OCI-LY1 (cell line): ENCODE measurements at regions not wholly inside any gene's neighbourhood (a gene's known extent, or its start where the extent isn't known, plus 50 kb on each side); places are given as distances from the start of the nearest gene placed in this dataset.

ENCODE experiments used
- H2AFZ ChIP-seq: fragments of 200-600 bp; sonication (generic), shearing (Covaris generic); 2 replicates; pipeline ENCODE4 v1.6.0; 2014; ENCODE audit warnings: antibody characterized with exemption, mild to moderate bottlenecking, low read length
- H3F3A ChIP-seq: fragments of 200-600 bp; sonication (generic), shearing (Covaris generic); 2 replicates; pipeline ENCODE4 v1.6.0; 2014; ENCODE audit warnings: mild to moderate bottlenecking, antibody characterized with exemption, low read length, moderate library complexity; ENCODE audit not compliant: insufficient read depth
- H3K27ac ChIP-seq: fragments of 200-600 bp; sonication (generic); 2 replicates; pipeline ENCODE4 v1.5.1; 2014; ENCODE audit warnings: low read length, mixed run types, mild to moderate bottlenecking, low read depth; ENCODE audit not compliant: poor library complexity, severe bottlenecking
- H3K27me3 ChIP-seq: fragments of 200-600 bp; sonication (generic); 2 replicates; pipeline ENCODE4 v1.6.0; 2014; ENCODE audit warnings: antibody characterized with exemption, mild to moderate bottlenecking, low read length, moderate library complexity; ENCODE audit not compliant: insufficient read depth
- H3K36me3 ChIP-seq: fragments of 200-600 bp; sonication (generic); 2 replicates; pipeline ENCODE4 v1.6.1; 2014; ENCODE audit warnings: mild to moderate bottlenecking, antibody characterized with exemption, low read length, moderate library complexity, mixed read lengths; ENCODE audit not compliant: insufficient read depth
- H3K4me1 ChIP-seq: fragments of 200-600 bp; sonication (generic); 2 replicates; pipeline ENCODE4 v1.5.1; 2014; ENCODE audit warnings: mild to moderate bottlenecking, low read length, moderate library complexity; ENCODE audit not compliant: insufficient read depth, severe bottlenecking
- H3K4me2 ChIP-seq: fragments of 200-600 bp; sonication (generic), shearing (Covaris generic); 2 replicates; pipeline ENCODE4 v1.6.1; 2014; ENCODE audit warnings: low read length
- H3K4me3 ChIP-seq: fragments of 200-600 bp; sonication (generic); 2 replicates; pipeline ENCODE4 v1.5.1; 2014; ENCODE audit warnings: low read length, low read depth, mild to moderate bottlenecking, mixed read lengths; ENCODE audit not compliant: poor library complexity, severe bottlenecking
- H3K79me2 ChIP-seq: fragments of 200-600 bp; shearing (Covaris generic); 2 replicates; pipeline ENCODE4 v1.6.1; 2016; ENCODE audit warnings: mixed run types, low read length, mixed read lengths; ENCODE audit not compliant: insufficient read depth
- H3K9ac ChIP-seq: fragments of 200-600 bp; sonication (generic), shearing (Covaris generic); 2 replicates; pipeline ENCODE4 v1.6.1; 2014; ENCODE audit warnings: mild to moderate bottlenecking, low read length, mixed read lengths
- H3K9me2 ChIP-seq: fragments of 200-600 bp; sonication (generic), shearing (Covaris generic); 2 replicates; pipeline ENCODE4 v1.6.1; 2014; ENCODE audit warnings: low read depth, mild to moderate bottlenecking, low read length, mixed read lengths
- H3K9me3 ChIP-seq: fragments of 200-600 bp; shearing (Covaris generic); 2 replicates; pipeline ENCODE4 v1.6.1; 2014; ENCODE audit warnings: low read length, mixed read lengths
- H4K20me1 ChIP-seq: fragments of 200-600 bp; sonication (generic), shearing (Covaris generic); 2 replicates; pipeline ENCODE4 v1.6.0; 2016; ENCODE audit warnings: mild to moderate bottlenecking, low read length; ENCODE audit not compliant: insufficient read depth
- EZH2 ChIP-seq: fragments of 200-600 bp; sonication (generic), shearing (Covaris generic); IDR thresholded peaks from 2 replicates; pipeline ENCODE4 v1.8.0; 2017; ENCODE audit warnings: borderline replicate concordance, mixed run types, mild to moderate bottlenecking, antibody characterized with exemption, low read length, moderate library complexity, mixed read lengths
- TF ChIP-seq, protein P1 (sequence below): fragments of 200-600 bp; sonication (generic), shearing (Covaris generic); IDR thresholded peaks from 2 replicates; pipeline ENCODE4 v1.5.1; 2017; ENCODE audit warnings: mild to moderate bottlenecking, antibody characterized with exemption, low read length, moderate library complexity, mixed read lengths

- Histone ChIP-seq H3F3A (no peaks in the 10 kb centered on the region), H3K4me3 (no peak overlapping the region), H3K36me3 (no peaks in the 10 kb centered on the region), H3K9ac (no peak overlapping the region), H3K9me2 (no peaks in the 10 kb centered on the region), H4K20me1 (no peaks in the 10 kb centered on the region), H3K4me1 (no peaks in the 10 kb centered on the region), H3K9me3 (no peaks in the 10 kb centered on the region), H3K27ac (no peak overlapping the region), H3K79me2 (no peaks in the 10 kb centered on the region), H3K27me3 (no peaks in the 10 kb centered on the region), H3K4me2 (no peak overlapping the region), H2AFZ (no peak overlapping the region)
- TF ChIP-seq, protein P1, sequence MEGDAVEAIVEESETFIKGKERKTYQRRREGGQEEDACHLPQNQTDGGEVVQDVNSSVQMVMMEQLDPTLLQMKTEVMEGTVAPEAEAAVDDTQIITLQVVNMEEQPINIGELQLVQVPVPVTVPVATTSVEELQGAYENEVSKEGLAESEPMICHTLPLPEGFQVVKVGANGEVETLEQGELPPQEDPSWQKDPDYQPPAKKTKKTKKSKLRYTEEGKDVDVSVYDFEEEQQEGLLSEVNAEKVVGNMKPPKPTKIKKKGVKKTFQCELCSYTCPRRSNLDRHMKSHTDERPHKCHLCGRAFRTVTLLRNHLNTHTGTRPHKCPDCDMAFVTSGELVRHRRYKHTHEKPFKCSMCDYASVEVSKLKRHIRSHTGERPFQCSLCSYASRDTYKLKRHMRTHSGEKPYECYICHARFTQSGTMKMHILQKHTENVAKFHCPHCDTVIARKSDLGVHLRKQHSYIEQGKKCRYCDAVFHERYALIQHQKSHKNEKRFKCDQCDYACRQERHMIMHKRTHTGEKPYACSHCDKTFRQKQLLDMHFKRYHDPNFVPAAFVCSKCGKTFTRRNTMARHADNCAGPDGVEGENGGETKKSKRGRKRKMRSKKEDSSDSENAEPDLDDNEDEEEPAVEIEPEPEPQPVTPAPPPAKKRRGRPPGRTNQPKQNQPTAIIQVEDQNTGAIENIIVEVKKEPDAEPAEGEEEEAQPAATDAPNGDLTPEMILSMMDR, result no peak
- no peak for TF ChIP-seq EZH2
Measured at GRCh38 chr22:49239264-49240015, 588.2 kb downstream of the BRD1 start.

DNA sequence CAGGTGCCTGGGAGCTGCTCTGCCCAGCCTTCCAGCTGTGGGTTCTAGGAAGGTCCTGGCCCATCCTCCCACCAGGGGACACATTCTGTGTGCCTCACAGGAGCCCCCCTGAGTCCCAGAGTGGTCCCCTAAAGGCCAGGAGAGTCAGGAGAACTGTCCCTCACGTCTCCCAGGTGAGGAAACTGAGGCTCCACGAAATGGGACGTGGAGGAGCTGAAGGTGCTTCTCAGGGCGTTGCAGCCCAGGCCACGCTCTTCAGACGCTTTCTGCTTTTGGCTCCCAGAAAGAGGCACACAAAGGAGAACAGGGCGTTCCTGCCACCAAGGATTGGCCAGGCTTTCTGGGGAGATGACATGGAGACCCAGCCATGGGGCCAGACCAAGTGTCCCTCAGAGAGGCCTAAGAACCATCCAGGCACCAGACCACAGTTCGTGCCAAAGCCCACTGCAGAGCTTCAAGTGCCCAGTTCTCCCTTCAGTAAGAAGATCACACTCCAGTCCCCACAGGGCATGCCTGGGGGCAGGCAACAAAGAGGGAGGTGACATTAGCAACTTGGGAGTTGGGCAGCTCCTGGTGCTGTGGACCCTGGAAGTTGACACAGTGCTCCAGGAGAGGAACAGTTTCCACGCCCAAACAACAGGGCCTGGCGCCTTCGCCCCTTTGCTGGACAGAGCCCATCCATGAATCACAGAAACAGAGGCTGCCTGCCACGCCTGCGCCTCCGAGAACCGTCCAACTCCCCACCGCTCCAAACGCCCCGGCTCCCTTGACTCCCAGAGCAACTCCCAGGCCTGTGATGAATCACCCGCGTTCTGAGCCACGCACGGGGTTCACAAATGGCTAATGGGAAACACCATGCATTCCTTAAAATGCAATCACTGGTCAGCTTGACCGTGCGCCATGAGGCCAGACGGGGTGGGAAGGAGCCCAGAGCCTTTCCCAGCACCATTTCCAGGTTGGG, 589.2 kb downstream of the BRD1 start:
- Histone ChIP-seq H4K20me1 (no peaks in the 10 kb centered on the region), H3K9me3 (no peaks in the 10 kb centered on the region), H2AFZ (no peak overlapping the region), H3K9ac (no peak overlapping the region), H3K4me2 (no peak overlapping the region), H3K4me3 (no peak overlapping the region), H3K27me3 (no peaks in the 10 kb centered on the region), H3F3A (no peaks in the 10 kb centered on the region), H3K27ac (no peak overlapping the region), H3K79me2 (no peaks in the 10 kb centered on the region), H3K9me2 (no peaks in the 10 kb centered on the region), H3K4me1 (no peaks in the 10 kb centered on the region), H3K36me3 (no peaks in the 10 kb centered on the region)
- TF ChIP-seq, protein P1, result no peak
- TF ChIP-seq EZH2, result no peak

DNA sequence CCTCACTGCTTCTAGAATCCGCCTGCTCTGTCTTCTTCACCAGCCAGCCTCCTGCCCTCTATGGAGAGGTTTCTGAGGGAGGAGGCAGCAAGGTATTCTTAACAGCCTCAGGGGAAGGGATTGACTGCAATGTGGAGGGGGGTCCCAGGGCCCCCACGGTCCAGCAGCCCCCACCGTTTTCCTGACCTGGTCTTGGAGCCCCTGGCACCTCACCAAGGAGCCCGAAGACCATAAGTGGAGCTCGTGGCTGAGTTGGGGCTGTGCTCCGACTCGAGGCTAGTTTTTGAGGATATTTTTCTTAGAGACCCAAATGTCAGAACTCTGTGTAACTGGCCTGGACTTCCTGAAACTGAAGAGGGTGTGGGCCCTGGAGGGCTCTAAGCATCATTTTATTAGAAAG, 590.0 kb downstream of the BRD1 start:
- Histone ChIP-seq H3K4me1 (no peaks in the 10 kb centered on the region), H3K36me3 (no peaks in the 10 kb centered on the region), H3K27me3 (no peaks in the 10 kb centered on the region), H3K4me2 (no peak overlapping the region), H3K9me2 (no peaks in the 10 kb centered on the region), H3K79me2 (no peaks in the 10 kb centered on the region), H3K9ac (no peak overlapping the region), H2AFZ (no peak overlapping the region), H3K4me3 (no peak overlapping the region), H4K20me1 (no peaks in the 10 kb centered on the region), H3K9me3 (no peaks in the 10 kb centered on the region), H3F3A (no peaks in the 10 kb centered on the region), H3K27ac (no peak overlapping the region)
- TF ChIP-seq EZH2, result no peak
- TF ChIP-seq, protein P1, result no peak
